K562 (cell line): ENCODE measurements at regions not wholly inside any gene's neighbourhood (a gene's known extent, or its start where the extent isn't known, plus 50 kb on each side); places are given as distances from the start of the nearest gene placed in this dataset.

ENCODE experiments used
- ATAC-seq: fragments of 200-7000 bp; cut with Tn5 transposase; 3 replicates; pipeline ENCODE4 v1.9.1; 2020; ENCODE audit warnings: moderate library complexity
- BruUV-seq: library from RNA; stranded (reverse); fragments of 400-500 nt; replicated peaks from 2 replicates; lab custom pipeline; 2021; lab: Mats Ljungman, UMichigan
- CTCF ChIA-PET: fragments of 300-600 bp; formaldehyde crosslinking; extraction: SDS; loops from one replicate; lab custom pipeline; 2021; ENCODE audit warnings: low intra/inter-chr PET ratio; lab: Yijun Ruan, JAX
- POLR2A ChIA-PET: fragments of 300-600, 350-650 bp; sonication (Branson Sonifier 250); formaldehyde crosslinking; extraction: SDS; loops from one replicate; lab custom pipeline; 2021; ENCODE audit warnings: antibody characterized with exemption, inconsistent platforms; lab: Yijun Ruan, JAX
- DNase-seq, 4 experiments: peaks; one replicate each; pipeline versions ENCODE4 v3.0.0 to v3.0.0-alpha.2; 2011 to 2018; ENCODE audit warnings: low spot score in 3 of 4, mixed read lengths in 3 of 4; ENCODE audit errors: extremely low read depth in 1 of 4
- FAIRE-seq: peaks from 2 replicates; lab custom pipeline; 2011; peaks lifted over from hg19 to GRCh38; lab: Jason Lieb, UNC
- H2AFZ ChIP-seq: 2 replicates; pipeline ENCODE4 v1.6.0; 2011; ENCODE audit warnings: low read depth, low read length, control low read depth, inconsistent platforms
- H3K27ac ChIP-seq: fragments of 200-600 bp; 3 replicates; pipeline ENCODE4 v1.8.0; 2011; ENCODE audit warnings: low read depth, mild to moderate bottlenecking, control low read depth, inconsistent platforms, low read length, moderate library complexity, mixed read lengths; ENCODE audit errors: extremely low read depth
- H3K27me3 ChIP-seq, 2 experiments: fragments of 300-600 bp in 1 of 2; 2 replicates in 1 of 2; 3 replicates in 1 of 2; pipeline versions ENCODE4 v1.6.0 to v1.8.0; 2011; ENCODE audit warnings: inconsistent platforms in 2 of 2, low read length in 2 of 2, mild to moderate bottlenecking in 1 of 2, mixed read lengths in 1 of 2, moderate library complexity in 1 of 2; ENCODE audit not compliant: control insufficient read depth in 2 of 2, insufficient read depth in 2 of 2
- H3K36me3 ChIP-seq: fragments of 300-600 bp; 3 replicates; pipeline ENCODE4 v1.8.0; 2011; ENCODE audit warnings: mild to moderate bottlenecking, low read length, inconsistent platforms; ENCODE audit not compliant: control insufficient read depth, insufficient read depth
- H3K4me1 ChIP-seq, 2 experiments: fragments of 200-600 bp in 1 of 2; replicated peaks in 1 of 2; 2 replicates in 1 of 2; 3 replicates in 1 of 2; pipeline versions ENCODE4 v1.5.1 to v1.8.0; 2011; ENCODE audit warnings: inconsistent platforms in 2 of 2, low read length in 2 of 2, mild to moderate bottlenecking in 1 of 2, mixed read lengths in 1 of 2, moderate library complexity in 1 of 2; ENCODE audit not compliant: control insufficient read depth in 2 of 2, insufficient read depth in 2 of 2
- H3K4me2 ChIP-seq: 2 replicates; pipeline ENCODE4 v1.6.1; 2011; ENCODE audit warnings: low read length, control low read depth, inconsistent platforms, mixed read lengths; ENCODE audit not compliant: insufficient read depth
- H3K4me3 ChIP-seq: fragments of 200-600 bp; sonication (generic), shearing (Covaris generic); 2 replicates; pipeline ENCODE4 v1.5.1; 2016; ENCODE audit warnings: control low read depth, inconsistent platforms
- H3K79me2 ChIP-seq: fragments of 200-600 bp; 3 replicates; pipeline ENCODE4 v1.8.0; 2011; ENCODE audit warnings: low read length, inconsistent platforms; ENCODE audit not compliant: control insufficient read depth, insufficient read depth
- H3K9ac ChIP-seq, 2 experiments: 2 replicates each; pipeline versions ENCODE4 v1.6.0 to v1.6.1; 2011; ENCODE audit warnings: low read depth in 2 of 2, low read length in 2 of 2, control low read depth in 1 of 2, inconsistent platforms in 1 of 2, mild to moderate bottlenecking in 1 of 2, mixed read lengths in 1 of 2; ENCODE audit not compliant: insufficient read depth in 1 of 2
- H3K9me1 ChIP-seq: one replicate; pipeline ENCODE4 v1.6.0; 2011; ENCODE audit warnings: inconsistent platforms, mild to moderate bottlenecking, low read length, moderate library complexity; ENCODE audit not compliant: control insufficient read depth, insufficient read depth
- H3K9me3 ChIP-seq: replicated peaks from 2 replicates; pipeline ENCODE4 v1.5.1; 2011; ENCODE audit warnings: low read depth, low read length, inconsistent platforms; ENCODE audit not compliant: control insufficient read depth, insufficient read depth
- H4K20me1 ChIP-seq: replicated peaks from 2 replicates; pipeline ENCODE4 v1.6.1; 2011; ENCODE audit warnings: low read length, inconsistent platforms, mixed read lengths; ENCODE audit not compliant: control insufficient read depth, insufficient read depth
- CBFA2T2 ChIP-seq: fragments of 450-650 bp; conservative IDR thresholded peaks from 2 replicates; pipeline ENCODE4 v1.6.1; 2017; ENCODE audit warnings: mild to moderate bottlenecking
- CHCHD3 ChIP-seq: fragments of 250-450 bp; sonication (Bioruptor Pico); IDR thresholded peaks from 2 replicates; pipeline ENCODE4 v2.1.2; 2022; ENCODE audit warnings: mild to moderate bottlenecking
- CSDE1 ChIP-seq, 2 experiments: fragments of 450-650 bp; IDR thresholded peaks; 2 replicates each; pipeline ENCODE4 v1.6.1; 2016; ENCODE audit warnings: mild to moderate bottlenecking in 1 of 2
- ETS2 ChIP-seq: IDR thresholded peaks from 2 replicates; pipeline ENCODE4 v1.6.1; 2016; ENCODE audit warnings: borderline replicate concordance, missing genetic modification characterization, mild to moderate bottlenecking, moderate library complexity, missing compliant biosample characterization; ENCODE audit not compliant: poor library complexity, severe bottlenecking
- HNRNPLL ChIP-seq: fragments of 200-400 bp; formaldehyde crosslinking; IDR thresholded peaks from 2 replicates; pipeline ENCODE4 v1.6.1; 2017; ENCODE audit warnings: low read length, low read depth, mild to moderate bottlenecking; ENCODE audit not compliant: poor library complexity, severe bottlenecking
- MAFG ChIP-seq: fragments of 450-650 bp; conservative IDR thresholded peaks from 2 replicates; pipeline ENCODE4 v1.6.1; 2016; ENCODE audit warnings: missing genetic modification characterization, missing compliant biosample characterization
- NFE2 ChIP-seq: IDR thresholded peaks from 2 replicates; pipeline ENCODE4 v1.6.1; 2014; ENCODE audit warnings: antibody characterized with exemption, low read depth
- RAD51 ChIP-seq: fragments of 450-650 bp; IDR thresholded peaks from 2 replicates; pipeline ENCODE4 v1.7.1; 2016; ENCODE audit warnings: low read depth, mild to moderate bottlenecking, borderline replicate concordance
- SIRT6 ChIP-seq: IDR thresholded peaks from one replicate; pipeline ENCODE4 v1.6.1; 2012; ENCODE audit warnings: low read depth, mild to moderate bottlenecking, control low read depth, inconsistent platforms, low read length, moderate library complexity
- TAF1 ChIP-seq: IDR thresholded peaks from 2 replicates; pipeline ENCODE4 v1.6.1; 2011; ENCODE audit warnings: mild to moderate bottlenecking, low read length, moderate library complexity; ENCODE audit not compliant: insufficient read depth, control insufficient read depth, severe bottlenecking; ENCODE audit errors: extremely low read depth
- THRAP3 ChIP-seq: fragments of 450-650 bp; IDR thresholded peaks from 2 replicates; pipeline ENCODE4 v1.6.1; 2016; ENCODE audit warnings: mild to moderate bottlenecking, inconsistent platforms, borderline replicate concordance
- TOE1 ChIP-seq, 2 experiments: fragments of 450-650 bp in 1 of 2; sonication (generic) in 1 of 2; formaldehyde crosslinking in 1 of 2; IDR thresholded peaks; 2 replicates each; pipeline versions ENCODE4 v1.7.1 to v1.8.0; 2016 to 2022; ENCODE audit warnings: borderline replicate concordance in 2 of 2, mild to moderate bottlenecking in 2 of 2, antibody characterized with exemption in 1 of 2, inconsistent platforms in 1 of 2, low read depth in 1 of 2, missing genetic modification reagents in 1 of 2, moderate library complexity in 1 of 2
- XRCC4 ChIP-seq: IDR thresholded peaks from one replicate; pipeline ENCODE4 v1.6.1; 2011; ENCODE audit not compliant: insufficient read depth, insufficient read length; ENCODE audit errors: extremely low read depth
- ZNF316 ChIP-seq: fragments of 450-650 bp; IDR thresholded peaks from 2 replicates; pipeline ENCODE4 v1.6.1; 2016
- WGBS: fragments of 100-300 bp; shearing (Covaris generic); methylation state at CpG from one replicate; pipeline ENCODE4 v1.1.6; 2016; ENCODE audit warnings: low coverage, mixed read lengths; ENCODE audit not compliant: insufficient coverage; ENCODE audit errors: missing lambda C conversion rate; 5-methylcytosine and 5-hydroxymethylcytosine counted together
- in situ Hi-C: fragments of 300-500 bp; cut with MboI; formaldehyde crosslinking; loops from 4 replicates; pipeline ENCODE4 v1.15.0; 2018; ENCODE audit warnings: inconsistent platforms, mixed read lengths
- intact Hi-C: fragments of 100-400 bp; cut with micrococcal nuclease; formaldehyde crosslinking; loops from 2 replicates; pipeline ENCODE4 v1.14.2; 2022
- TF ChIP-seq, protein P1 (sequence below): fragments of 250-450 bp; sonication (Bioruptor Pico); IDR thresholded peaks from 2 replicates; pipeline ENCODE4 v1.8.0; 2022; ENCODE audit warnings: moderate library complexity, mild to moderate bottlenecking, inconsistent platforms
- TF ChIP-seq, protein P2 (sequence below): IDR thresholded peaks from 2 replicates; pipeline ENCODE4 v1.6.1; 2014; ENCODE audit warnings: antibody characterized with exemption

GRCh38 chr1:36651176-36651910 lies 168.6 kb upstream of the CSF3R start (continued):
- TF ChIP-seq TAF1: no peak

DNA sequence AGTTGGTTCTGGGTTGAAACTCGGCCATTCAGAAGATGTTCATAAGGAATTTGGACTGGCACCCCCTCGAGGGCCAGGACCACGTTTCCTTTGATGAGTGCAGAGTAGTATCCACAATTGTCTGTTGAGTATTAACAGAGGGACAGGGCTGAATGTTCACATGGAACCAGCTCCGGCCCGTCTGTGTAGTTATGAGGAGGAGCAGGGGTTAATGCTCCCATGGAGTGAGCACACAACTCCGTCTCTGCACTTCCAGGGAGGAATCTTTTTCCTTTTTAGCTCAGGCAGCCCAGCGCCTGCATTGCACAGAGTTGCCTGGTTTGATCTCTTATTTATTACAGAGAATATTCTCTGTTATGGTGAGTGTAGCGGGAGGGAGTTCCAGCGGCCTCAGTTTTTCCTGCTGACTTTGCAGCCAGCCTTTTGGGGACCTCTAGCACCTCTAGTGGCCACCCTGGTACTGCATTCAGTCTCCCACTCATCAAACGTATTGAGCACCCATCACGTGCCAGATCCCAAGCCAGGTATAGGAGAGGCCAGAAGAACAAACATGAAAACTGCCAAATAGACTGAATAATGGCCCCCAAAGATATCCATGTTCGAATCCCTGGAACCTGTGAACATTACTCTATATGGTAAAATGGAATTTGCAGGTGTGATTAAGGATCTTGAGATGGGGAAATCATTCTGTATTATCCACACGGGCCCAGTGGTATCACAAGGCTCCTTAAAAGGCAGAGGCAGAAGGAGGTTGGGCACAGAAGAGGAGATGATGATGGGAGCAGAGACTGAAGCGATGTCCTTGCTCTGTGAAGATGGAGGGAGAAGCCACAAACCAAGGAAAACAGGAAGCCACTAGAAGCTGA lies 167.7 kb upstream of the CSF3R start:
- ChIA-PET POLR2A (interaction anchor here (0.6 kb wide), 1 partner anchor 11 kb away, joined by 3 read pairs; no protein-coding TSS in a partner anchor), CTCF (interaction anchor here (0.6 to 1.3 kb wide), 6 partner anchors 15 to 550 kb away, joined by 3 to 6 read pairs (median 3); no protein-coding TSS in a partner anchor)
- H3K4me3 ChIP-seq: no peak overlapping the region
- no peak overlapping the region for H3K27ac ChIP-seq
- no peaks in the 10 kb centered on the region for H3K36me3 ChIP-seq
- H3K4me1 ChIP-seq: no peaks in the 10 kb centered on the region
- ATAC-seq (peak; percentile 95), DNase-seq (peak; percentile 71 to 85 (median 78)), FAIRE-seq (peak; percentile 96)
- WGBS: 1% methylated on average over 14 of the region's 14 CpGs
- in situ Hi-C loops: no loop called here
- no peak overlapping the region for H3K4me2 ChIP-seq
- peaks cover 4% of the 10 kb centered on the region; the same call in 1 of the 2 replicates for H4K20me1 ChIP-seq
- intact Hi-C loops: no loop called here
- H3K79me2 ChIP-seq: no peaks in the 10 kb centered on the region
- no peaks in the 10 kb centered on the region for H3K9me3 ChIP-seq
- H2AFZ ChIP-seq: no peak overlapping the region
- peaks cover 0 to 37% of the 10 kb centered on the region in 2 experiments; a peak in 4 of 5 replicates for H3K27me3 ChIP-seq
- H3K9ac ChIP-seq: no peak overlapping the region
- BruUV-seq: no TSS peak
- no peaks in the 10 kb centered on the region for H3K9me1 ChIP-seq
- peak; percentile 70; the same call in 1 of the 2 replicates for TF ChIP-seq RAD51
- peak; percentile 82 for TF ChIP-seq ZNF316
- TF ChIP-seq ETS2 (tag): no peak
- TF ChIP-seq THRAP3: no peak
- peak; percentile 86 for TF ChIP-seq MAFG (tag)
- TF ChIP-seq HNRNPLL: no peak
- TF ChIP-seq XRCC4: no peak
- TF ChIP-seq NFE2: 0 out of 2 replicates have a peak, but pooled peaks have one; percentile 3
- TF ChIP-seq, protein P1, sequence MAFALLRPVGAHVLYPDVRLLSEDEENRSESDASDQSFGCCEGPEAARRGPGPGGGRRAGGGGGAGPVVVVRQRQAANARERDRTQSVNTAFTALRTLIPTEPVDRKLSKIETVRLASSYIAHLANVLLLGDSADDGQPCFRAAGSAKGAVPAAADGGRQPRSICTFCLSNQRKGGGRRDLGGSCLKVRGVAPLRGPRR (CRISPR knock-in tag): no peak
- no peak for TF ChIP-seq CSDE1 (IDR thresholded peaks at IDR 0.05)
- TF ChIP-seq SIRT6: no peak
- 0 out of 2 replicates have a peak, but pooled peaks have one; percentile 10 for TF ChIP-seq CBFA2T2
- no peak for TF ChIP-seq CHCHD3 (CRISPR knock-in tag)
- TF ChIP-seq, protein P2, sequence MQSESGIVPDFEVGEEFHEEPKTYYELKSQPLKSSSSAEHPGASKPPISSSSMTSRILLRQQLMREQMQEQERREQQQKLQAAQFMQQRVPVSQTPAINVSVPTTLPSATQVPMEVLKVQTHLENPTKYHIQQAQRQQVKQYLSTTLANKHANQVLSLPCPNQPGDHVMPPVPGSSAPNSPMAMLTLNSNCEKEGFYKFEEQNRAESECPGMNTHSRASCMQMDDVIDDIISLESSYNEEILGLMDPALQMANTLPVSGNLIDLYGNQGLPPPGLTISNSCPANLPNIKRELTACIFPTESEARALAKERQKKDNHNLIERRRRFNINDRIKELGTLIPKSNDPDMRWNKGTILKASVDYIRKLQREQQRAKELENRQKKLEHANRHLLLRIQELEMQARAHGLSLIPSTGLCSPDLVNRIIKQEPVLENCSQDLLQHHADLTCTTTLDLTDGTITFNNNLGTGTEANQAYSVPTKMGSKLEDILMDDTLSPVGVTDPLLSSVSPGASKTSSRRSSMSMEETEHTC: peak; percentile 29; the same call in 1 of the 2 replicates
- TF ChIP-seq TOE1 (IDR thresholded peaks at IDR 0.05; ENCODE audit: borderline replicate concordance): peak; percentile 21; the same call in 1 of the 2 replicates
- no peak for TF ChIP-seq TOE1 (CRISPR knock-in tag; IDR thresholded peaks at IDR 0.05; ENCODE audit: borderline replicate concordance, low read depth)
